WI38 (cell line): ENCODE measurements at regions not wholly inside any gene's neighbourhood (a gene's known extent, or its start where the extent isn't known, plus 50 kb on each side); places are given as distances from the start of the nearest gene placed in this dataset.

ENCODE experiments used
- H3K4me3 ChIP-seq: 2 replicates; pipeline ENCODE4 v1.5.1; 2011; ENCODE audit warnings: low read depth, mild to moderate bottlenecking, control low read depth, low read length
- CTCF ChIP-seq: IDR thresholded peaks from 2 replicates; pipeline ENCODE4 v1.5.1; 2012; ENCODE audit warnings: low read depth, mild to moderate bottlenecking, control low read depth, low read length

DNA sequence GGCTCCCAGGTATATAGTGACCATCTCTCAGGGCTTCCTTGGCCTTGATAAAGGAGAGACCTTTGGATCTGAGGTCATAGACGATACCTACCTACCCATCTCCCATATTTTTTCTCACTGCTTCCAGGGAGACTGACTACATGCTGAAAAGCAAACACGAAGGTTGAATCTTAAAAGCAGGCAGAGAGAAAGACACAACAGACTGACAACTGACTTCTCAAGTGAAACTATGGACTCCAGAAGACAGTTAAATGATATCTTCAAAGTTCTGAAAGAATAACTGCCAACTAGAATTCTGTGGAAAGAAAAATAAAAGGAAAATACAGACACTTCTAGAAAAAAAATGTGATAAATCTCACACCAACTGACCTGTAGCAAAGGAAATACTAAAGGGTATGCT, 76.5 kb upstream of the HAAO start:
- TF ChIP-seq CTCF = no peak
- H3K4me3 ChIP-seq = no peak overlapping the region

DNA sequence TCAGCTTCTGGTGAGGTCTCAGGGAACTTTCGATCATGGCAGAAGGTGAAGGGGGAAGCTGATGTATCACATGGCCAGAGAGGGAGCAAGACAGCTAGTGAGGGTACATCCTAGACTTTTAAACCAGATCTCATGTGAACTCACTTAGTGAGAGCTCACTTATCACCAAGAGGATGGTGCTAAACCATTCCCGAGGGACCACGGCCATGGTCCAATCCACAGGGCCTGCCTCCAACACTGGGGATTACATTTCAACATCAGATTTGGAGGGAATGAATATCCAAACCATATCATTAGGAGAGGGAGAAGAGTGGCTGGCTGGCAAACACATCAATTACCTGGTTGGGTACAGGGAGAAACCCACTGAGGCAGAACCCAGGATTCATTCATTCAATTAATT, 75.7 kb upstream of the HAAO start:
- TF ChIP-seq CTCF = no peak
- H3K4me3 ChIP-seq = no peak overlapping the region

- TF ChIP-seq CTCF = no peak
- no peak overlapping the region for H3K4me3 ChIP-seq
Observed at GRCh38 chr2:42867093-42868065, 75.0 kb upstream of the HAAO start.

- no peak overlapping the region for H3K4me3 ChIP-seq
- TF ChIP-seq CTCF = no peak
Observed at GRCh38 chr2:42865884-42866881, 73.8 kb upstream of the HAAO start.

DNA sequence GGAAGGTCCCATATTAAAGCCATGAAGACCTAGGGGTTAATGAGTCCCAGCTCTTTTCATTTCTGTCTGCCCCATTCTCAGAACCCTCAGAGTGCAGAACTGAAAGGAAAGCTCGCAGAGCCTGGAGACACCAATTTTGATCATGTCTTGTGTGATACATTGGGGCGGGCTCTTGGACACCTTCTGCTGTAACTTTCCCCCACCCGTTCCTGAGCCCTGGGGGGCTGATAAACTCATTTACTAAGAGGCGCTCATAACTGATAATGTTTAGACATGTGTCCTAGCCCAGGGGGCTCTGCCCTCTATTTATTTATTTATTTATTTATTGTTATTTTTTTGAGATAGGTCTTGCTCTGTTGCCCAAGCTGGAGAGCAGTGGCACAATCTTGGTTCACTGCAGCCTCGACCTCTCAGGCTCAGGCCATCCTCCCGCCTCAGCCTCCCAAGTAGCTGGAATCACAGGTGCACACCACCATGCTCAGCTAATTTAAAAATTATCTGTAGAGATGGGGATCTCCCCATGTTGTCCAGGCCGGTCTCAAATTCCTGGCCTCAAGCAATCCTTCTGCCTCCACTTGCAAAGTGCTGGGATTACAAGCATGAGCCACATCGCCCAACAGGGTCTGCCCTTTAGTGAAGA, 72.4 kb upstream of the HAAO start:
- no peak overlapping the region for H3K4me3 ChIP-seq
- TF ChIP-seq CTCF = no peak

DNA sequence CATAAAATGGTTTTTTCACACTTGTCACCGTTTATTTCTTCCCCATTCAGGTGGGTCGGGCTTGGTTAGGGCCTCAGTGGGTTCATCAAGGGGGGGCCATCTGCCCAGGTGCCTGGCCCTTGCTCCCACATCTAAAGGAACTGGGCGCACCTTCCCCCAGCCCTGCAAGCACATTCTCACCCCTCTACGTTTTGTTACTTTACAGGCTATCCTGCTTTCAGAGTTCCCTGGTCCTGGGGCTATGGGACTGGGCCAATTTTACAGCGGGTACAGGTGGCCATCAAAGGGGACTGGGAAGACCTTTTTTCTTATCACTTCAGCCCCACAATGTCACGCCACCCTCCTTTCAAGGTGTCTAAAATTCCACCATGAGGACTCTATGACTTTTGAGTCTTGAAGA, 71.8 kb upstream of the HAAO start:
- no peak overlapping the region for H3K4me3 ChIP-seq
- TF ChIP-seq CTCF = no peak
